ENCODE measurements at regions not wholly inside any gene's neighbourhood (a gene's known extent, or its start where the extent isn't known, plus 50 kb on each side); places are given as distances from the start of the nearest gene placed in this dataset.
"Not testable (repeated sequence)": the region's sequence is repeated elsewhere in the genome, so short reads cannot be mapped to it uniquely, and the experiment has no call there.

- BruUV-seq (replicated peaks); intact Hi-C loops (cut with micrococcal nuclease); H3K36me3 Mint-ChIP-seq (ENCODE audit: insufficient read depth, unreplicated experiment); DNase-seq (ENCODE audit: unreplicated experiment); H3K4me3 Mint-ChIP-seq (ENCODE audit: unreplicated experiment); H3K4me1 Mint-ChIP-seq (ENCODE audit: insufficient read depth, unreplicated experiment); H3K27ac Mint-ChIP-seq (ENCODE audit: low read depth, unreplicated experiment); CTCF ChIA-PET; H3K9me3 Mint-ChIP-seq (ENCODE audit: unreplicated experiment); POLR2A ChIA-PET; H3K27me3 Mint-ChIP-seq (ENCODE audit: insufficient read depth, unreplicated experiment): not testable (repeated sequence)
Measured at GRCh38 chr15:20288800-20289537, 252.6 kb downstream of the GOLGA6L6 start.

GRCh38 chr15:20286559-20286958 is 255.0 kb downstream of the GOLGA6L6 start:
- H3K4me3 Mint-ChIP-seq (ENCODE audit: unreplicated experiment); H3K36me3 Mint-ChIP-seq (ENCODE audit: insufficient read depth, unreplicated experiment); intact Hi-C loops (cut with micrococcal nuclease); H3K27ac Mint-ChIP-seq (ENCODE audit: low read depth, unreplicated experiment); BruUV-seq (replicated peaks); DNase-seq (ENCODE audit: unreplicated experiment); POLR2A ChIA-PET; H3K9me3 Mint-ChIP-seq (ENCODE audit: unreplicated experiment); CTCF ChIA-PET; H3K4me1 Mint-ChIP-seq (ENCODE audit: insufficient read depth, unreplicated experiment); H3K27me3 Mint-ChIP-seq (ENCODE audit: insufficient read depth, unreplicated experiment): not testable (repeated sequence)

- H3K4me1 Mint-ChIP-seq (ENCODE audit: insufficient read depth, unreplicated experiment); POLR2A ChIA-PET; H3K27ac Mint-ChIP-seq (ENCODE audit: low read depth, unreplicated experiment); H3K36me3 Mint-ChIP-seq (ENCODE audit: insufficient read depth, unreplicated experiment); H3K4me3 Mint-ChIP-seq (ENCODE audit: unreplicated experiment); BruUV-seq (replicated peaks); H3K9me3 Mint-ChIP-seq (ENCODE audit: unreplicated experiment); CTCF ChIA-PET; H3K27me3 Mint-ChIP-seq (ENCODE audit: insufficient read depth, unreplicated experiment); intact Hi-C loops (cut with micrococcal nuclease); DNase-seq (ENCODE audit: unreplicated experiment): not testable (repeated sequence)
Measured at GRCh38 chr15:20285696-20286300, 255.8 kb downstream of the GOLGA6L6 start.

- DNase-seq (ENCODE audit: unreplicated experiment); H3K36me3 Mint-ChIP-seq (ENCODE audit: insufficient read depth, unreplicated experiment); POLR2A ChIA-PET; H3K4me1 Mint-ChIP-seq (ENCODE audit: insufficient read depth, unreplicated experiment); H3K4me3 Mint-ChIP-seq (ENCODE audit: unreplicated experiment); intact Hi-C loops (cut with micrococcal nuclease); H3K9me3 Mint-ChIP-seq (ENCODE audit: unreplicated experiment); H3K27ac Mint-ChIP-seq (ENCODE audit: low read depth, unreplicated experiment); H3K27me3 Mint-ChIP-seq (ENCODE audit: insufficient read depth, unreplicated experiment); BruUV-seq (replicated peaks); CTCF ChIA-PET: not testable (repeated sequence)
Measured at GRCh38 chr15:20284891-20285535, 256.6 kb downstream of the GOLGA6L6 start.

- H3K27me3 Mint-ChIP-seq (ENCODE audit: insufficient read depth, unreplicated experiment); H3K4me3 Mint-ChIP-seq (ENCODE audit: unreplicated experiment); CTCF ChIA-PET; intact Hi-C loops (cut with micrococcal nuclease); H3K9me3 Mint-ChIP-seq (ENCODE audit: unreplicated experiment); DNase-seq (ENCODE audit: unreplicated experiment); H3K36me3 Mint-ChIP-seq (ENCODE audit: insufficient read depth, unreplicated experiment); H3K4me1 Mint-ChIP-seq (ENCODE audit: insufficient read depth, unreplicated experiment); POLR2A ChIA-PET; H3K27ac Mint-ChIP-seq (ENCODE audit: low read depth, unreplicated experiment); BruUV-seq (replicated peaks): not testable (repeated sequence)
Measured at GRCh38 chr15:20283651-20284050, 257.9 kb downstream of the GOLGA6L6 start.

- intact Hi-C loops (cut with micrococcal nuclease); BruUV-seq (replicated peaks); H3K27me3 Mint-ChIP-seq (ENCODE audit: insufficient read depth, unreplicated experiment); H3K27ac Mint-ChIP-seq (ENCODE audit: low read depth, unreplicated experiment); H3K4me3 Mint-ChIP-seq (ENCODE audit: unreplicated experiment); POLR2A ChIA-PET; H3K36me3 Mint-ChIP-seq (ENCODE audit: insufficient read depth, unreplicated experiment); DNase-seq (ENCODE audit: unreplicated experiment); H3K4me1 Mint-ChIP-seq (ENCODE audit: insufficient read depth, unreplicated experiment); H3K9me3 Mint-ChIP-seq (ENCODE audit: unreplicated experiment): not testable (repeated sequence)
- CTCF ChIA-PET, result interaction anchor here (0.9 kb wide), 1 partner anchor 88 kb away, joined by 3 read pairs; no protein-coding TSS in a partner anchor
Measured at GRCh38 chr15:20282491-20282943, 259.1 kb downstream of the GOLGA6L6 start.

- H3K4me1 Mint-ChIP-seq (ENCODE audit: insufficient read depth, unreplicated experiment); DNase-seq (ENCODE audit: unreplicated experiment); intact Hi-C loops (cut with micrococcal nuclease); BruUV-seq (replicated peaks); H3K9me3 Mint-ChIP-seq (ENCODE audit: unreplicated experiment); POLR2A ChIA-PET; CTCF ChIA-PET; H3K27me3 Mint-ChIP-seq (ENCODE audit: insufficient read depth, unreplicated experiment); H3K36me3 Mint-ChIP-seq (ENCODE audit: insufficient read depth, unreplicated experiment); H3K27ac Mint-ChIP-seq (ENCODE audit: low read depth, unreplicated experiment); H3K4me3 Mint-ChIP-seq (ENCODE audit: unreplicated experiment): not testable (repeated sequence)
Measured at GRCh38 chr15:20281567-20282275, 259.9 kb downstream of the GOLGA6L6 start.
